A673 (cell line): ENCODE measurements at regions not wholly inside any gene's neighbourhood (a gene's known extent, or its start where the extent isn't known, plus 50 kb on each side); places are given as distances from the start of the nearest gene placed in this dataset.

Source experiments
- EZH2 ChIP-seq: fragments of 200-600 bp; sonication (generic); IDR thresholded peaks from 2 replicates; pipeline ENCODE4 v1.6.1; 2017; ENCODE audit warnings: borderline replicate concordance, low read depth, mild to moderate bottlenecking, mixed read lengths, antibody characterized with exemption, low read length; ENCODE audit not compliant: poor library complexity, severe bottlenecking
- TF ChIP-seq, protein P1 (sequence below): fragments of 300-800, 200-600 bp; sonication (generic); conservative IDR thresholded peaks from 2 replicates; pipeline ENCODE4 v1.5.1; 2017; ENCODE audit warnings: low read depth, mild to moderate bottlenecking, antibody characterized with exemption, low read length, moderate library complexity, mixed read lengths

DNA sequence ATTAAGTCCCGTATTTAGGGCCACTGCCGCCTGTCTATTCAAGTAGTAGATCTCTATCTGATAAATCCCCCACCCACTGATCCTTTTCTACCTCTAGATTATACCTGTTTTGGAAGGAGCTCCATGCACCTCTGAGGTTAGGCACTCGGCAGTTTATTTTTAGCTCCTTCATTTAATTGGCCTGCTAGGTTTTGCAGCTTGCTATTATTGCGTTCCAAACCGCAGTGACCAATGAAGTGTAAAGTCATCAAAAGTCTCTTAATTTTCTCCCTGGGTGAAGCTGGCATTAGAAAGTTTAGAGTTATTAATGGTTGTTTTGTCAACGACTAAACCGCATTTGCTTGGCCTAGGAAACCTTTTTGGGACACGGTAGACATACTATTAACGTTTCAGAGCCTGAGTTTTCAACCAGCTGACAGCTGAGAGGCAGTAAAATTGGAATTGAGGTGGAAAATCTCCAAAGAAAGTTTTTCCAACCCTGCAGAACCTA, 60.0 kb downstream of the RFPL4B start:
- TF ChIP-seq, protein P1, sequence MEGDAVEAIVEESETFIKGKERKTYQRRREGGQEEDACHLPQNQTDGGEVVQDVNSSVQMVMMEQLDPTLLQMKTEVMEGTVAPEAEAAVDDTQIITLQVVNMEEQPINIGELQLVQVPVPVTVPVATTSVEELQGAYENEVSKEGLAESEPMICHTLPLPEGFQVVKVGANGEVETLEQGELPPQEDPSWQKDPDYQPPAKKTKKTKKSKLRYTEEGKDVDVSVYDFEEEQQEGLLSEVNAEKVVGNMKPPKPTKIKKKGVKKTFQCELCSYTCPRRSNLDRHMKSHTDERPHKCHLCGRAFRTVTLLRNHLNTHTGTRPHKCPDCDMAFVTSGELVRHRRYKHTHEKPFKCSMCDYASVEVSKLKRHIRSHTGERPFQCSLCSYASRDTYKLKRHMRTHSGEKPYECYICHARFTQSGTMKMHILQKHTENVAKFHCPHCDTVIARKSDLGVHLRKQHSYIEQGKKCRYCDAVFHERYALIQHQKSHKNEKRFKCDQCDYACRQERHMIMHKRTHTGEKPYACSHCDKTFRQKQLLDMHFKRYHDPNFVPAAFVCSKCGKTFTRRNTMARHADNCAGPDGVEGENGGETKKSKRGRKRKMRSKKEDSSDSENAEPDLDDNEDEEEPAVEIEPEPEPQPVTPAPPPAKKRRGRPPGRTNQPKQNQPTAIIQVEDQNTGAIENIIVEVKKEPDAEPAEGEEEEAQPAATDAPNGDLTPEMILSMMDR, result no peak
- TF ChIP-seq EZH2, result no peak
